H1 (cell line): ENCODE measurements at regions not wholly inside any gene's neighbourhood (a gene's known extent, or its start where the extent isn't known, plus 50 kb on each side); places are given as distances from the start of the nearest gene placed in this dataset.

Source experiments
- CTCF ChIA-PET: fragments of 300-600 bp; sonication (Branson Sonifier 250); formaldehyde crosslinking; loops from one replicate; lab custom pipeline; 2021; ENCODE audit not compliant: partially characterized antibody; lab: Charles Lee
- POLR2A ChIA-PET: fragments of 300-600 bp; sonication (Branson Sonifier 250); formaldehyde crosslinking; loops from one replicate; lab custom pipeline; 2021; ENCODE audit warnings: inconsistent platforms; ENCODE audit not compliant: partially characterized antibody; lab: Charles Lee
- DNase-seq, 2 experiments: peaks; one replicate each; pipeline versions ENCODE4 v3.0.0 to v3.0.0-alpha.2; 2010 to 2022; ENCODE audit warnings: low spot score in 2 of 2, low read depth in 1 of 2, mixed read lengths in 1 of 2
- FAIRE-seq: peaks from 2 replicates; lab custom pipeline; 2011; peaks lifted over from hg19 to GRCh38; lab: Jason Lieb, UNC
- H2AFZ ChIP-seq: 2 replicates; pipeline ENCODE4 v1.8.1; 2012; ENCODE audit warnings: low read length, inconsistent platforms
- H2AK5ac ChIP-seq: 2 replicates; pipeline ENCODE4 v1.6.1; 2013; ENCODE audit warnings: low read depth, low read length
- H2BK120ac ChIP-seq: replicated peaks from 2 replicates; pipeline ENCODE3; 2013; ENCODE audit warnings: low read depth, low read length, inconsistent platforms
- H2BK12ac ChIP-seq: 2 replicates; pipeline ENCODE4 v1.6.1; 2013; ENCODE audit warnings: low read depth, low read length
- H2BK15ac ChIP-seq: 2 replicates; pipeline ENCODE4 v1.6.1; 2013; ENCODE audit warnings: low read length
- H2BK20ac ChIP-seq: 2 replicates; pipeline ENCODE4 v1.6.1; 2013; ENCODE audit warnings: low read length
- H2BK5ac ChIP-seq: 2 replicates; pipeline ENCODE4 v1.6.1; 2013; ENCODE audit warnings: low read depth, low read length
- H3K14ac ChIP-seq: 2 replicates; pipeline ENCODE4 v1.6.1; 2013; ENCODE audit warnings: inconsistent platforms; ENCODE audit not compliant: insufficient read length
- H3K18ac ChIP-seq: 2 replicates; pipeline ENCODE4 v1.6.1; 2013; ENCODE audit warnings: low read length; ENCODE audit errors: extremely low read depth
- H3K23ac ChIP-seq: 2 replicates; pipeline ENCODE4 v1.6.1; 2013; ENCODE audit warnings: inconsistent platforms; ENCODE audit not compliant: insufficient read length
- H3K23me2 ChIP-seq: 2 replicates; pipeline ENCODE4 v1.6.1; 2013; ENCODE audit warnings: low read depth, low read length
- H3K27ac ChIP-seq: 2 replicates; pipeline ENCODE4 v1.6.1; 2011; ENCODE audit warnings: low read depth, low read length, inconsistent platforms
- H3K27me3 ChIP-seq, 4 experiments: replicated peaks in 1 of 4; 1 replicate in 1 of 4; 2 replicates in 3 of 4; pipeline versions ENCODE4 v1.6.1 to v1.8.1; 2011 to 2013; ENCODE audit warnings: low read length in 3 of 4, mild to moderate bottlenecking in 3 of 4, inconsistent platforms in 2 of 4, mixed read lengths in 2 of 4, moderate library complexity in 1 of 4; ENCODE audit not compliant: control insufficient read depth in 3 of 4, insufficient read depth in 3 of 4; ENCODE audit errors: extremely low read depth in 1 of 4
- H3K36me3 ChIP-seq, 4 experiments: 2 replicates each; pipeline versions ENCODE4 v1.6.1 to v1.8.1; 2011 to 2013; ENCODE audit warnings: mild to moderate bottlenecking in 4 of 4, low read length in 3 of 4, moderate library complexity in 2 of 4, control low read depth in 1 of 4, inconsistent platforms in 1 of 4; ENCODE audit not compliant: insufficient read depth in 4 of 4, control insufficient read depth in 2 of 4
- H3K4ac ChIP-seq: replicated peaks from 2 replicates; pipeline ENCODE3; 2013; ENCODE audit warnings: low read length, low read depth, mixed read lengths, inconsistent platforms; ENCODE audit not compliant: insufficient read length
- H3K4me1 ChIP-seq, 4 experiments: replicated peaks in 1 of 4; 1 replicate in 1 of 4; 2 replicates in 3 of 4; pipeline versions ENCODE4 v1.6.1 to v1.8.1; 2011 to 2013; ENCODE audit warnings: low read length in 3 of 4, inconsistent platforms in 2 of 4, mixed read lengths in 1 of 4; ENCODE audit not compliant: insufficient read depth in 4 of 4, control insufficient read depth in 3 of 4
- H3K4me2 ChIP-seq, 2 experiments: 2 replicates each; pipeline versions ENCODE4 v1.6.1 to v1.8.1; 2011 to 2013; ENCODE audit warnings: low read depth in 2 of 2, low read length in 2 of 2, control low read depth in 1 of 2, inconsistent platforms in 1 of 2, mild to moderate bottlenecking in 1 of 2; ENCODE audit not compliant: insufficient read depth in 1 of 2
- H3K4me3 ChIP-seq, 4 experiments: fragments of 200-600, 300-600 bp in 1 of 4; sonication (generic), shearing (Covaris generic), sonication (Bioruptor Twin) in 1 of 4; 2 replicates each; pipeline versions ENCODE4 v1.5.1 to v1.8.1; 2011 to 2016; ENCODE audit warnings: low read length in 4 of 4, low read depth in 3 of 4, control low read depth in 2 of 4, inconsistent platforms in 2 of 4, mild to moderate bottlenecking in 2 of 4, mixed read lengths in 1 of 4, moderate library complexity in 1 of 4; ENCODE audit not compliant: insufficient read depth in 2 of 4; ENCODE audit errors: extremely low read depth in 1 of 4
- H3K56ac ChIP-seq: replicated peaks from 2 replicates; pipeline ENCODE3; 2013; ENCODE audit warnings: low read depth, mild to moderate bottlenecking, mixed read lengths, low read length, inconsistent platforms; ENCODE audit not compliant: insufficient read length
- H3K79me1 ChIP-seq: 2 replicates; pipeline ENCODE4 v1.6.1; 2013; ENCODE audit warnings: low read depth, low read length, control low read depth
- H3K79me2 ChIP-seq, 2 experiments: 2 replicates each; pipeline versions ENCODE4 v1.6.1 to v1.8.1; 2012 to 2013; ENCODE audit warnings: low read length in 2 of 2, mild to moderate bottlenecking in 2 of 2, inconsistent platforms in 1 of 2; ENCODE audit not compliant: insufficient read depth in 2 of 2, control insufficient read depth in 1 of 2
- H3K9ac ChIP-seq, 4 experiments: replicated peaks in 1 of 4; 1 replicate in 1 of 4; 2 replicates in 3 of 4; pipeline versions ENCODE4 v1.6.1 to v1.8.1; 2011 to 2013; ENCODE audit warnings: low read depth in 3 of 4, low read length in 3 of 4, control low read depth in 2 of 4, mild to moderate bottlenecking in 2 of 4, moderate library complexity in 2 of 4, inconsistent platforms in 1 of 4; ENCODE audit errors: extremely low read depth in 1 of 4
- H3K9me3 ChIP-seq, 2 experiments: 2 replicates each; pipeline versions ENCODE4 v1.6.1 to v1.8.1; 2012 to 2013; ENCODE audit warnings: mild to moderate bottlenecking in 2 of 2, moderate library complexity in 2 of 2, control low read depth in 1 of 2, inconsistent platforms in 1 of 2, low read depth in 1 of 2, low read length in 1 of 2, mixed read lengths in 1 of 2; ENCODE audit not compliant: insufficient read depth in 2 of 2
- H4K20me1 ChIP-seq, 2 experiments: replicated peaks in 1 of 2; 2 replicates each; pipeline versions ENCODE3 to v1.8.1; 2011 to 2013; ENCODE audit warnings: inconsistent platforms in 2 of 2, low read length in 2 of 2, mild to moderate bottlenecking in 1 of 2; ENCODE audit not compliant: insufficient read depth in 2 of 2, control insufficient read depth in 1 of 2
- H4K5ac ChIP-seq: 2 replicates; pipeline ENCODE4 v1.6.1; 2013; ENCODE audit warnings: low read length, low read depth, mixed read lengths, inconsistent platforms; ENCODE audit not compliant: insufficient read length
- H4K8ac ChIP-seq: 2 replicates; pipeline ENCODE4 v1.8.0; 2013; ENCODE audit warnings: mild to moderate bottlenecking, moderate library complexity, low read length, inconsistent platforms; ENCODE audit not compliant: insufficient read depth; ENCODE audit errors: extremely low read depth
- H4K91ac ChIP-seq: replicated peaks from 2 replicates; pipeline ENCODE3; 2013; ENCODE audit warnings: low read length, mixed read lengths, inconsistent platforms; ENCODE audit not compliant: insufficient read length
- BACH1 ChIP-seq: IDR thresholded peaks from 2 replicates; pipeline ENCODE4 v1.6.1; 2012; ENCODE audit warnings: low read length, improper control_type of control experiment
- BCL11A ChIP-seq, 2 experiments: IDR thresholded peaks; one replicate each; pipeline ENCODE4 v1.6.1; 2011; ENCODE audit warnings: low read depth in 2 of 2, low read length in 2 of 2, mild to moderate bottlenecking in 2 of 2
- CEBPB ChIP-seq: IDR thresholded peaks from 2 replicates; pipeline ENCODE4 v1.6.1; 2012; ENCODE audit warnings: low read depth, low read length
- CHD2 ChIP-seq: IDR thresholded peaks from 2 replicates; pipeline ENCODE4 v1.6.1; 2012; ENCODE audit warnings: low read length, improper control_type of control experiment
- CREB1 ChIP-seq: IDR thresholded peaks from 2 replicates; pipeline ENCODE4 v1.6.1; 2012; ENCODE audit warnings: inconsistent platforms
- CTBP2 ChIP-seq: IDR thresholded peaks from 2 replicates; pipeline ENCODE4 v1.7.0; 2011; ENCODE audit warnings: borderline replicate concordance, mild to moderate bottlenecking, moderate library complexity, mixed read lengths, low read length; ENCODE audit not compliant: insufficient read depth, insufficient read length
- GABPA ChIP-seq: IDR thresholded peaks from 2 replicates; pipeline ENCODE4 v1.6.1; 2011; ENCODE audit warnings: mild to moderate bottlenecking, low read length, moderate library complexity, borderline replicate concordance; ENCODE audit not compliant: insufficient read depth
- GTF2F1 ChIP-seq: IDR thresholded peaks from 2 replicates; pipeline ENCODE4 v1.6.1; 2012; ENCODE audit warnings: low read depth, low read length, improper control_type of control experiment, borderline replicate concordance
- HDAC6 ChIP-seq: IDR thresholded peaks from one replicate; pipeline ENCODE4 v1.7.1; 2012; ENCODE audit warnings: low read depth, mild to moderate bottlenecking, inconsistent platforms, low read length, moderate library complexity
- JUN ChIP-seq: IDR thresholded peaks from 2 replicates; pipeline ENCODE4 v1.6.1; 2011; ENCODE audit warnings: low read depth, mild to moderate bottlenecking, improper control_type of control experiment, low read length
- KDM1A ChIP-seq: fragments of 200-600, 300-600 bp; sonication (generic); IDR thresholded peaks from 2 replicates; pipeline ENCODE4 v1.7.1; 2016; ENCODE audit warnings: mild to moderate bottlenecking, low read length, borderline replicate concordance
- SP1 ChIP-seq: IDR thresholded peaks from 2 replicates; pipeline ENCODE4 v1.6.1; 2011; ENCODE audit warnings: low read depth, low read length
- SP4 ChIP-seq: IDR thresholded peaks from 2 replicates; pipeline ENCODE4 v1.6.1; 2012; ENCODE audit warnings: low read length, inconsistent platforms
- YY1 ChIP-seq: IDR thresholded peaks from 2 replicates; pipeline ENCODE4 v1.6.1; 2011; ENCODE audit warnings: low read depth, mild to moderate bottlenecking, low read length
- ZNF274 ChIP-seq: IDR thresholded peaks from 2 replicates; pipeline ENCODE4 v1.7.0; 2012; ENCODE audit warnings: low read length, borderline replicate concordance; ENCODE audit errors: extremely low read depth
- WGBS, 2 experiments: shearing (Covaris generic) in 1 of 2; methylation state at CpG; one replicate each; pipeline versions ENCODE4 v1.1.6 to v1.1.7; 2013 to 2015; ENCODE audit warnings: low lambda C conversion rate in 2 of 2, mixed read lengths in 2 of 2, inconsistent platforms in 1 of 2, low coverage in 1 of 2, missing lambda C conversion rate in 1 of 2; ENCODE audit not compliant: insufficient replicate concordance in 2 of 2, insufficient coverage in 1 of 2, insufficient read length in 1 of 2; ENCODE audit errors: extremely low coverage in 1 of 2, missing lambda C conversion rate in 1 of 2; 5-methylcytosine and 5-hydroxymethylcytosine counted together

DNA sequence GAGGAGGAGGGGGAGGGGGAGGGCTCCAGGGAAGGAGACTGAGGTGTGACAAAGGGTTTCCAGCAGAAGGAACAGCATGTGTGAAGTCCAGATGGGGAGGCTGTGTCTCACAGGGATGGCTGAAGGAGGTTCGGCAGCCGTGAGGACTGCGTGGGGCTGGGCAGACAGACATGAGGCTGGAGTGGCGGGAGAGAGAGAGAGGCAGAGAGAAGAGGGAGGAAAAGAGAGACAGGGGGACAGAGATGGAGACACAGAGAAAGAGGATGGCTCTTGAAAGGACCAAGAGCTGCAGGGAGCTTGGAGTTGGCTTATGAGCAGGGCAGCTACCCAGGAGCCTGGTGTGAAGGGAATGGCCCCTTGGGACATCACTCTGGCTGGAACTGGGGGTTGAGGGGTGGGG, 138.9 kb upstream of the ASB18 start:
- FAIRE-seq (no peak), DNase-seq (no peak)
- H3K14ac ChIP-seq, result no peak overlapping the region
- H4K91ac ChIP-seq, result peak overlapping the region; percentile 16
- no peak overlapping the region for H3K27ac ChIP-seq
- no peaks in the 10 kb centered on the region for H3K36me3 ChIP-seq
- POLR2A ChIA-PET, result no interaction called here
- H4K5ac ChIP-seq, result no peak overlapping the region
- H2AK5ac ChIP-seq, result no peak overlapping the region
- H2BK12ac ChIP-seq, result peak overlapping the region; percentile 50; the same call in 1 of the 2 replicates
- 87% methylated on average over 3 of the region's 4 CpGs; no CpG with 5 or more reads in 1 of the 2 experiments for WGBS, 2 experiments
- H2AFZ ChIP-seq, result 0 out of 2 replicates have a peak overlapping the region, but pooled peaks have one; percentile 54
- no peak overlapping the region; the same call in 1 of the 2 replicates for H4K8ac ChIP-seq
- CTCF ChIA-PET, result interaction anchor here (2.1 kb wide), 1 partner anchor 110 kb away, joined by 6 read pairs; no protein-coding TSS in a partner anchor
- no peak overlapping the region for H2BK120ac ChIP-seq
- H3K4me2 ChIP-seq, result no peak overlapping the region
- no peak overlapping the region for H2BK15ac ChIP-seq
- no peaks in the 10 kb centered on the region for H4K20me1 ChIP-seq
- no peaks in the 10 kb centered on the region for H3K9me3 ChIP-seq
- H3K4me1 ChIP-seq, result peaks cover 0 to 7% (median 3%) of the 10 kb centered on the region in 4 experiments; a peak in 3 of 7 replicates
- H2BK20ac ChIP-seq, result peak overlapping the region; percentile 48; the same call in 1 of the 2 replicates
- H3K79me1 ChIP-seq, result no peaks in the 10 kb centered on the region
- H3K79me2 ChIP-seq, result no peaks in the 10 kb centered on the region
- H3K4me3 ChIP-seq, result no peak overlapping the region
- no peak overlapping the region for H3K4ac ChIP-seq
- H2BK5ac ChIP-seq, result no peak overlapping the region
- H3K23me2 ChIP-seq, result no peaks in the 10 kb centered on the region
- no peak for TF ChIP-seq BCL11A (IDR thresholded peaks at IDR 0.05; ENCODE audit: low read depth in 2 of 2, low read length in 2 of 2)
- TF ChIP-seq CHD2, result no peak
- no peak for TF ChIP-seq GABPA
- TF ChIP-seq ZNF274, result no peak
- TF ChIP-seq YY1, result no peak
- no peak for TF ChIP-seq SP4
- TF ChIP-seq KDM1A, result no peak
- TF ChIP-seq SP1, result no peak
- TF ChIP-seq JUN, result no peak
- TF ChIP-seq BACH1, result no peak
- TF ChIP-seq HDAC6, result no peak
- no peak for TF ChIP-seq CTBP2
- no peak for TF ChIP-seq CEBPB
- TF ChIP-seq CREB1, result no peak
- TF ChIP-seq GTF2F1, result no peak
- TF ChIP-seq, all 59 proteins: peak for 0
- Histone ChIP-seq H3K27me3 (no peaks in the 10 kb centered on the region), H3K56ac (no peak overlapping the region), H3K23ac (no peak overlapping the region), H3K9ac (no peak overlapping the region), H3K18ac (no peak overlapping the region)
